ENCODE measurements at regions not wholly inside any gene's neighbourhood (a gene's known extent, or its start where the extent isn't known, plus 50 kb on each side); places are given as distances from the start of the nearest gene placed in this dataset.

DNA sequence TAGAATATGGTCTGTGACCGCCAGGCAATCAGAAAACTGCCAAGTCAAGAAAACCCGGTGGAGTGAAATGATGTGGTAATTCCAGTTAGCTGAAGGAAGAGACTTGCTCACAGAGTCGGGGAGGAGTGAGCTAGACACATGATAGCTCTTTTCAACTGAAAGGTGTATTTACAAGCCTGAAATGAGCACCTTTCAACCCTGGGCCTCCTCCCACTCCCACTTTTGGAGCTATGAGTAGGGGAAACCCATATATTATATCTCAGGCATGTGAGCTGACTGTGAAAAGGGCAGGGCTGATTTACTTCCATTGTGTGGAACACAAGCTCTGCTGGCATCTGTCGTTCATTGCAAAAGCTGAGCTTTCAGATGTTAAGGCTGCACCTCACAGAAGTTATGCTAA, 960.2 kb downstream of the TUSC7 start:
- Mint-ChIP-seq H3K27ac (no peak overlapping the region), H3K4me1 (peaks cover 5% of the 10 kb centered on the region), H3K9me3 (no peaks in the 10 kb centered on the region), H3K27me3 (ENCODE audit: insufficient read depth, low read depth, poor library complexity) (no peaks in the 10 kb centered on the region), H3K36me3 (ENCODE audit: low read depth) (no peaks in the 10 kb centered on the region), H3K4me3 (no peak overlapping the region)
- DNase-seq (ENCODE audit: low spot score) (no peak), ATAC-seq (no peak)
- Histone ChIP-seq H3K27me3 (ENCODE audit: insufficient read depth) (no peaks in the 10 kb centered on the region), H3K4me1 (ENCODE audit: insufficient read depth) (no peaks in the 10 kb centered on the region), H4K20me1 (replicated peaks; ENCODE audit: insufficient read depth) (no peaks in the 10 kb centered on the region), H3K27ac (ENCODE audit: low read depth) (no peak overlapping the region), H3K9me2 (ENCODE audit: insufficient read depth) (no peaks in the 10 kb centered on the region), H2AFZ (no peak overlapping the region), H3F3A (replicated peaks; ENCODE audit: low read depth) (no peaks in the 10 kb centered on the region), H3K4me3 (no peak overlapping the region), H3K36me3 (ENCODE audit: insufficient read depth) (no peaks in the 10 kb centered on the region), H3K4me2 (no peak overlapping the region), H3K79me2 (replicated peaks; ENCODE audit: insufficient read depth) (no peaks in the 10 kb centered on the region)
- TF ChIP-seq, protein P1, sequence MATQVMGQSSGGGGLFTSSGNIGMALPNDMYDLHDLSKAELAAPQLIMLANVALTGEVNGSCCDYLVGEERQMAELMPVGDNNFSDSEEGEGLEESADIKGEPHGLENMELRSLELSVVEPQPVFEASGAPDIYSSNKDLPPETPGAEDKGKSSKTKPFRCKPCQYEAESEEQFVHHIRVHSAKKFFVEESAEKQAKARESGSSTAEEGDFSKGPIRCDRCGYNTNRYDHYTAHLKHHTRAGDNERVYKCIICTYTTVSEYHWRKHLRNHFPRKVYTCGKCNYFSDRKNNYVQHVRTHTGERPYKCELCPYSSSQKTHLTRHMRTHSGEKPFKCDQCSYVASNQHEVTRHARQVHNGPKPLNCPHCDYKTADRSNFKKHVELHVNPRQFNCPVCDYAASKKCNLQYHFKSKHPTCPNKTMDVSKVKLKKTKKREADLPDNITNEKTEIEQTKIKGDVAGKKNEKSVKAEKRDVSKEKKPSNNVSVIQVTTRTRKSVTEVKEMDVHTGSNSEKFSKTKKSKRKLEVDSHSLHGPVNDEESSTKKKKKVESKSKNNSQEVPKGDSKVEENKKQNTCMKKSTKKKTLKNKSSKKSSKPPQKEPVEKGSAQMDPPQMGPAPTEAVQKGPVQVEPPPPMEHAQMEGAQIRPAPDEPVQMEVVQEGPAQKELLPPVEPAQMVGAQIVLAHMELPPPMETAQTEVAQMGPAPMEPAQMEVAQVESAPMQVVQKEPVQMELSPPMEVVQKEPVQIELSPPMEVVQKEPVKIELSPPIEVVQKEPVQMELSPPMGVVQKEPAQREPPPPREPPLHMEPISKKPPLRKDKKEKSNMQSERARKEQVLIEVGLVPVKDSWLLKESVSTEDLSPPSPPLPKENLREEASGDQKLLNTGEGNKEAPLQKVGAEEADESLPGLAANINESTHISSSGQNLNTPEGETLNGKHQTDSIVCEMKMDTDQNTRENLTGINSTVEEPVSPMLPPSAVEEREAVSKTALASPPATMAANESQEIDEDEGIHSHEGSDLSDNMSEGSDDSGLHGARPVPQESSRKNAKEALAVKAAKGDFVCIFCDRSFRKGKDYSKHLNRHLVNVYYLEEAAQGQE (IDR thresholded peaks at IDR 0.05; ENCODE audit: unreplicated experiment): no peak
- TF ChIP-seq JUNB (IDR thresholded peaks at IDR 0.05; ENCODE audit: unreplicated experiment): no peak
- TF ChIP-seq, protein P2, sequence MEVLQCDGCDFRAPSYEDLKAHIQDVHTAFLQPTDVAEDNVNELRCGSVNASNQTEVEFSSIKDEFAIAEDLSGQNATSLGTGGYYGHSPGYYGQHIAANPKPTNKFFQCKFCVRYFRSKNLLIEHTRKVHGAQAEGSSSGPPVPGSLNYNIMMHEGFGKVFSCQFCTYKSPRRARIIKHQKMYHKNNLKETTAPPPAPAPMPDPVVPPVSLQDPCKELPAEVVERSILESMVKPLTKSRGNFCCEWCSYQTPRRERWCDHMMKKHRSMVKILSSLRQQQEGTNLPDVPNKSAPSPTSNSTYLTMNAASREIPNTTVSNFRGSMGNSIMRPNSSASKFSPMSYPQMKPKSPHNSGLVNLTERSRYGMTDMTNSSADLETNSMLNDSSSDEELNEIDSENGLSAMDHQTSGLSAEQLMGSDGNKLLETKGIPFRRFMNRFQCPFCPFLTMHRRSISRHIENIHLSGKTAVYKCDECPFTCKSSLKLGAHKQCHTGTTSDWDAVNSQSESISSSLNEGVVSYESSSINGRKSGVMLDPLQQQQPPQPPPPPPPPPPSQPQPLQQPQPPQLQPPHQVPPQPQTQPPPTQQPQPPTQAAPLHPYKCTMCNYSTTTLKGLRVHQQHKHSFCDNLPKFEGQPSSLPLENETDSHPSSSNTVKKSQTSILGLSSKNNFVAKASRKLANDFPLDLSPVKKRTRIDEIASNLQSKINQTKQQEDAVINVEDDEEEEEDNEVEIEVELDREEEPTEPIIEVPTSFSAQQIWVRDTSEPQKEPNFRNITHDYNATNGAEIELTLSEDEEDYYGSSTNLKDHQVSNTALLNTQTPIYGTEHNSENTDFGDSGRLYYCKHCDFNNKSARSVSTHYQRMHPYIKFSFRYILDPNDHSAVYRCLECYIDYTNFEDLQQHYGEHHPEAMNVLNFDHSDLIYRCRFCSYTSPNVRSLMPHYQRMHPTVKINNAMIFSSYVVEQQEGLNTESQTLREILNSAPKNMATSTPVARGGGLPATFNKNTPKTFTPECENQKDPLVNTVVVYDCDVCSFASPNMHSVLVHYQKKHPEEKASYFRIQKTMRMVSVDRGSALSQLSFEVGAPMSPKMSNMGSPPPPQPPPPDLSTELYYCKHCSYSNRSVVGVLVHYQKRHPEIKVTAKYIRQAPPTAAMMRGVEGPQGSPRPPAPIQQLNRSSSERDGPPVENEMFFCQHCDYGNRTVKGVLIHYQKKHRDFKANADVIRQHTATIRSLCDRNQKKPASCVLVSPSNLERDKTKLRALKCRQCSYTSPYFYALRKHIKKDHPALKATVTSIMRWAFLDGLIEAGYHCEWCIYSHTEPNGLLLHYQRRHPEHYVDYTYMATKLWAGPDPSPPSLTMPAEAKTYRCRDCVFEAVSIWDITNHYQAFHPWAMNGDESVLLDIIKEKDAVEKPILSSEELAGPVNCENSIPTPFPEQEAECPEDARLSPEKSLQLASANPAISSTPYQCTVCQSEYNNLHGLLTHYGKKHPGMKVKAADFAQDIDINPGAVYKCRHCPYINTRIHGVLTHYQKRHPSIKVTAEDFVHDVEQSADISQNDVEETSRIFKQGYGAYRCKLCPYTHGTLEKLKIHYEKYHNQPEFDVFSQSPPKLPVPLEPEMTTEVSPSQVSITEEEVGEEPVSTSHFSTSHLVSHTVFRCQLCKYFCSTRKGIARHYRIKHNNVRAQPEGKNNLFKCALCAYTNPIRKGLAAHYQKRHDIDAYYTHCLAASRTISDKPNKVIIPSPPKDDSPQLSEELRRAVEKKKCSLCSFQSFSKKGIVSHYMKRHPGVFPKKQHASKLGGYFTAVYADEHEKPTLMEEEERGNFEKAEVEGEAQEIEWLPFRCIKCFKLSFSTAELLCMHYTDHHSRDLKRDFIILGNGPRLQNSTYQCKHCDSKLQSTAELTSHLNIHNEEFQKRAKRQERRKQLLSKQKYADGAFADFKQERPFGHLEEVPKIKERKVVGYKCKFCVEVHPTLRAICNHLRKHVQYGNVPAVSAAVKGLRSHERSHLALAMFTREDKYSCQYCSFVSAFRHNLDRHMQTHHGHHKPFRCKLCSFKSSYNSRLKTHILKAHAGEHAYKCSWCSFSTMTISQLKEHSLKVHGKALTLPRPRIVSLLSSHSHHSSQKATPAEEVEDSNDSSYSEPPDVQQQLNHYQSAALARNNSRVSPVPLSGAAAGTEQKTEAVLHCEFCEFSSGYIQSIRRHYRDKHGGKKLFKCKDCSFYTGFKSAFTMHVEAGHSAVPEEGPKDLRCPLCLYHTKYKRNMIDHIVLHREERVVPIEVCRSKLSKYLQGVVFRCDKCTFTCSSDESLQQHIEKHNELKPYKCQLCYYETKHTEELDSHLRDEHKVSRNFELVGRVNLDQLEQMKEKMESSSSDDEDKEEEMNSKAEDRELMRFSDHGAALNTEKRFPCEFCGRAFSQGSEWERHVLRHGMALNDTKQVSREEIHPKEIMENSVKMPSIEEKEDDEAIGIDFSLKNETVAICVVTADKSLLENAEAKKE (CRISPR knock-in tag; IDR thresholded peaks at IDR 0.05): no peak
- TF ChIP-seq EZH2phosphoT487 (IDR thresholded peaks at IDR 0.05; ENCODE audit: unreplicated experiment): no peak
- TF ChIP-seq, protein P3, sequence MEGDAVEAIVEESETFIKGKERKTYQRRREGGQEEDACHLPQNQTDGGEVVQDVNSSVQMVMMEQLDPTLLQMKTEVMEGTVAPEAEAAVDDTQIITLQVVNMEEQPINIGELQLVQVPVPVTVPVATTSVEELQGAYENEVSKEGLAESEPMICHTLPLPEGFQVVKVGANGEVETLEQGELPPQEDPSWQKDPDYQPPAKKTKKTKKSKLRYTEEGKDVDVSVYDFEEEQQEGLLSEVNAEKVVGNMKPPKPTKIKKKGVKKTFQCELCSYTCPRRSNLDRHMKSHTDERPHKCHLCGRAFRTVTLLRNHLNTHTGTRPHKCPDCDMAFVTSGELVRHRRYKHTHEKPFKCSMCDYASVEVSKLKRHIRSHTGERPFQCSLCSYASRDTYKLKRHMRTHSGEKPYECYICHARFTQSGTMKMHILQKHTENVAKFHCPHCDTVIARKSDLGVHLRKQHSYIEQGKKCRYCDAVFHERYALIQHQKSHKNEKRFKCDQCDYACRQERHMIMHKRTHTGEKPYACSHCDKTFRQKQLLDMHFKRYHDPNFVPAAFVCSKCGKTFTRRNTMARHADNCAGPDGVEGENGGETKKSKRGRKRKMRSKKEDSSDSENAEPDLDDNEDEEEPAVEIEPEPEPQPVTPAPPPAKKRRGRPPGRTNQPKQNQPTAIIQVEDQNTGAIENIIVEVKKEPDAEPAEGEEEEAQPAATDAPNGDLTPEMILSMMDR (conservative IDR thresholded peaks at IDR 0.05; ENCODE audit: low read depth in 2 of 2): no peak
- TF ChIP-seq EZH2 (IDR thresholded peaks at IDR 0.05; ENCODE audit: low read depth, unreplicated experiment): no peak
- TF ChIP-seq, protein P4, sequence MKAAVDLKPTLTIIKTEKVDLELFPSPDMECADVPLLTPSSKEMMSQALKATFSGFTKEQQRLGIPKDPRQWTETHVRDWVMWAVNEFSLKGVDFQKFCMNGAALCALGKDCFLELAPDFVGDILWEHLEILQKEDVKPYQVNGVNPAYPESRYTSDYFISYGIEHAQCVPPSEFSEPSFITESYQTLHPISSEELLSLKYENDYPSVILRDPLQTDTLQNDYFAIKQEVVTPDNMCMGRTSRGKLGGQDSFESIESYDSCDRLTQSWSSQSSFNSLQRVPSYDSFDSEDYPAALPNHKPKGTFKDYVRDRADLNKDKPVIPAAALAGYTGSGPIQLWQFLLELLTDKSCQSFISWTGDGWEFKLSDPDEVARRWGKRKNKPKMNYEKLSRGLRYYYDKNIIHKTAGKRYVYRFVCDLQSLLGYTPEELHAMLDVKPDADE (IDR thresholded peaks at IDR 0.05): no peak
- no peak for TF ChIP-seq CREB1 (CRISPR knock-in tag; IDR thresholded peaks at IDR 0.05; ENCODE audit: low read depth)
- TF ChIP-seq POLR2AphosphoS5 (IDR thresholded peaks at IDR 0.05; ENCODE audit: low read depth): no peak
- TF ChIP-seq ZNF114 (CRISPR knock-in tag; IDR thresholded peaks at IDR 0.05): no peak
- no peak for TF ChIP-seq ZNF331 (CRISPR knock-in tag; IDR thresholded peaks at IDR 0.05; ENCODE audit: low read depth)
- TF ChIP-seq NANOG (IDR thresholded peaks at IDR 0.05; ENCODE audit: borderline replicate concordance): no peak
- no peak for TF ChIP-seq STAT1 (IDR thresholded peaks at IDR 0.05; ENCODE audit: unreplicated experiment)

All from GM23338 (cell line).